ENCODE measurements at regions not wholly inside any gene's neighbourhood (a gene's known extent, or its start where the extent isn't known, plus 50 kb on each side); places are given as distances from the start of the nearest gene placed in this dataset.

DNA sequence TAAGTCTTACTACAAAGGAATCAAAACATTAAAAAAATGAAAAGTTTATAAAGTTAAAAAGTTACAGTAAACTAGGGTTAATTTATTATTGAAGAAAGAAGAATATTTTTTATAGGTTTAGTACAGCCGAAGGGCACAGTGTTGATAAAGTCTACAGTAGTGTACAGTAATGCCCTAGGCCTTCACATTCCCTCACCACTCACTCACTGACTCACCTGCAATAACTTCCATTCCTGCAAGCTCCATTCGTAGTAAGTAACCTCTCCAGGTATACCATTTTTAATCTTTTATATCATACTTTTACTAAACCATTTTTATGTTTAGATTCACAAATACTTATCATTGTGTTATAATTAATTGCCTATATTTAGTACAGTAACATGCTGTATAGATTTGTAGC is 307.5 kb upstream of the FAM241A start:
- no peaks in the 10 kb centered on the region for H3K9me2 ChIP-seq (replicated peaks; ENCODE audit: insufficient read depth)
- H3K27me3 ChIP-seq = no peaks in the 10 kb centered on the region
- no peak for DNase-seq (ENCODE audit: low spot score)
- no peaks in the 10 kb centered on the region for H4K20me1 ChIP-seq (ENCODE audit: insufficient read depth, poor library complexity, severe bottlenecking)
- H3K27ac ChIP-seq = no peak overlapping the region
- no peak for TF ChIP-seq CTCF (IDR thresholded peaks at IDR 0.05; ENCODE audit: poor library complexity)
- TF ChIP-seq EZH2phosphoT487 (IDR thresholded peaks at IDR 0.05; ENCODE audit: low read depth, severe bottlenecking, unreplicated experiment) = no peak
- no peak for TF ChIP-seq EZH2 (IDR thresholded peaks at IDR 0.05; ENCODE audit: borderline replicate concordance)
- no peaks in the 10 kb centered on the region for H3K79me2 ChIP-seq
- H2AFZ ChIP-seq = no peak overlapping the region
- no peaks in the 10 kb centered on the region for H3K9me3 ChIP-seq (ENCODE audit: low read depth)
- H3K4me1 ChIP-seq (ENCODE audit: insufficient read depth) = no peaks in the 10 kb centered on the region
- WGBS (ENCODE audit: low lambda C conversion rate, missing lambda C conversion rate) = 82% methylated on average over 2 of the region's 2 CpGs
- no peaks in the 10 kb centered on the region for H3K36me3 ChIP-seq (replicated peaks; ENCODE audit: insufficient read depth, low read depth)
- H3K4me3 ChIP-seq = no peak overlapping the region
- no peak overlapping the region for H3K4me2 ChIP-seq

DNA sequence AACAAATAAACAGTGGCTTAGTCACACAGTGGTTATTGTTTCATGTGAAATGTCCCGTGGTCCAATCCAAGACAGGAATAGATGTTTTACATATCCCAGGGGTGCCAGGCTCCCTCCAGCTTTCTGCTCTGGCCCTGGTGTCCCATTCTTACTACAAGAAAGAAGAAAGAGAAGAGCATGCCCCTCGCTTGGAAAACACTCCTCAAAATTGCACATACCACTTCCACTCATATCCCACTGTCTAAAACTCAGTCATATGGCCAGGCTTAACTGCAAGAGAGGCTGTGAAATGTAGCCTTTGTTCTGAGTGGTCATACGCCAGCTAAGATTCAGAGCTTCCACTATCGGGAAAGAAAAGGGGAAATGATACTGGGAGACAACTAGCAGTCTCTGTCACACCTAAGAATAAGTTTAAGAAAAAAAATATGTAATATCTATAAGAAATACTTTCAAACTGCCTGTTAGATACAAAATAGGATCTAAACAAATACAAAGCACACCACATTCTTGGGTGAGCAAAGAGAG is 306.8 kb upstream of the FAM241A start:
- H2AFZ ChIP-seq = no peak overlapping the region
- H3K9me2 ChIP-seq (replicated peaks; ENCODE audit: insufficient read depth) = no peaks in the 10 kb centered on the region
- H3K4me3 ChIP-seq = no peak overlapping the region
- H3K27me3 ChIP-seq = no peaks in the 10 kb centered on the region
- no peak overlapping the region for H3K4me2 ChIP-seq
- WGBS (ENCODE audit: low lambda C conversion rate, missing lambda C conversion rate) = 79% methylated on average over 4 of the region's 4 CpGs
- H3K27ac ChIP-seq = no peak overlapping the region
- no peak for DNase-seq (ENCODE audit: low spot score)
- no peaks in the 10 kb centered on the region for H4K20me1 ChIP-seq (ENCODE audit: insufficient read depth, poor library complexity, severe bottlenecking)
- H3K36me3 ChIP-seq (replicated peaks; ENCODE audit: insufficient read depth, low read depth) = no peaks in the 10 kb centered on the region
- H3K9me3 ChIP-seq (ENCODE audit: low read depth) = no peaks in the 10 kb centered on the region
- no peaks in the 10 kb centered on the region for H3K4me1 ChIP-seq (ENCODE audit: insufficient read depth)
- no peak for TF ChIP-seq CTCF (IDR thresholded peaks at IDR 0.05; ENCODE audit: poor library complexity)
- TF ChIP-seq EZH2 (IDR thresholded peaks at IDR 0.05; ENCODE audit: borderline replicate concordance) = no peak
- TF ChIP-seq EZH2phosphoT487 (IDR thresholded peaks at IDR 0.05; ENCODE audit: low read depth, severe bottlenecking, unreplicated experiment) = no peak
- H3K79me2 ChIP-seq = no peaks in the 10 kb centered on the region

GRCh38 chr4:111839141-111839540 is 306.1 kb upstream of the FAM241A start:
- DNase-seq (ENCODE audit: low spot score) = no peak
- WGBS (ENCODE audit: low lambda C conversion rate, missing lambda C conversion rate) = 83% methylated on average over 2 of the region's 2 CpGs

More at GRCh38 chr4:111839141-111839540, 306.1 kb upstream of the FAM241A start:
- no peaks in the 10 kb centered on the region for H3K36me3 ChIP-seq (replicated peaks; ENCODE audit: insufficient read depth, low read depth)
- no peak for TF ChIP-seq EZH2 (IDR thresholded peaks at IDR 0.05; ENCODE audit: borderline replicate concordance)
- TF ChIP-seq EZH2phosphoT487 (IDR thresholded peaks at IDR 0.05; ENCODE audit: low read depth, severe bottlenecking, unreplicated experiment) = no peak
- no peak for TF ChIP-seq CTCF (IDR thresholded peaks at IDR 0.05; ENCODE audit: poor library complexity)
- no peak overlapping the region for H3K4me2 ChIP-seq
- no peak overlapping the region for H3K4me3 ChIP-seq
- H3K9me2 ChIP-seq (replicated peaks; ENCODE audit: insufficient read depth) = no peaks in the 10 kb centered on the region
- H3K79me2 ChIP-seq = no peaks in the 10 kb centered on the region
- no peaks in the 10 kb centered on the region for H3K27me3 ChIP-seq
- no peak overlapping the region for H3K27ac ChIP-seq
- H2AFZ ChIP-seq = no peak overlapping the region
- no peaks in the 10 kb centered on the region for H3K4me1 ChIP-seq (ENCODE audit: insufficient read depth)
- H4K20me1 ChIP-seq (ENCODE audit: insufficient read depth, poor library complexity, severe bottlenecking) = no peaks in the 10 kb centered on the region
- H3K9me3 ChIP-seq (ENCODE audit: low read depth) = no peaks in the 10 kb centered on the region
